ENCODE measurements at regions not wholly inside any gene's neighbourhood (a gene's known extent, or its start where the extent isn't known, plus 50 kb on each side); places are given as distances from the start of the nearest gene placed in this dataset.

DNA sequence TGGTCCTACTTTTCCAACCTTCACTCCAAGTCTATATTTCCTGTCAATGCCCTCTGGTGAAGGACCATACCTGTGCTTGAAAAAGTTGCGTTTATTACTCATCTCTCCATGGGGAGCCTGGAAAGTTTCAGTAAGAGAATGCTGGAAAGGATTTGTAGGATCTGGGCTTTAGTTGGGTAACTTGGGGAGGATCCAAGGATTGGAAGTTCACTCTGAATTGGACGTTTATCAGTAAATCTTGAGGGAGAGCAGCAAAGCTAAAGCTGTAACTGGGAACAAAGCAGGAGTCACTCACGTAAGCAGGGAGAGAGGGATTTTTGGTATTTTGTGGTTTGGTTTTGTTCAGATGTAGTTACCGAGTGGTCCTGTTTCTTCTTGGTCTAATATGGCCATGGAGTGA, 51.4 kb upstream of the NPVF start:
- no peak for DNase-seq

DNA sequence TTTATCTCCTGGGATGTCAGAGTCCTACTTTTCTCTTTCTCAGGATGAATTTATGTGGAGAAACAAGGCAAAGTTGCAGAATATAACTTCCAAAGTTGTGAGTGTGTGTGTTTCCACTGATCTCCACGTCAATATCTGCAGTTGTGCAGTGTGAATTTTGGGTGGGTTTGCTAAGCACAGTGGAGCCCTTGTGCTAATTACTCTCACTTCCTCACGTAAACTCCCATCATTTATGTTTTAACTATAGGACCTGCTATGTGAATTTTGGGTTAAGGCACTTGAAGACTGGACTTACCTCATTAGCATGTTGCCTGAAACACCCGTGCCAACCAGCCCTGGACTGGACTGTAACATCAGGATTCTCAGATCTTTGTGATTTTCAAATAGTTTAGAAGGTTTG, 51.9 kb upstream of the NPVF start:
- no peak for DNase-seq

DNA sequence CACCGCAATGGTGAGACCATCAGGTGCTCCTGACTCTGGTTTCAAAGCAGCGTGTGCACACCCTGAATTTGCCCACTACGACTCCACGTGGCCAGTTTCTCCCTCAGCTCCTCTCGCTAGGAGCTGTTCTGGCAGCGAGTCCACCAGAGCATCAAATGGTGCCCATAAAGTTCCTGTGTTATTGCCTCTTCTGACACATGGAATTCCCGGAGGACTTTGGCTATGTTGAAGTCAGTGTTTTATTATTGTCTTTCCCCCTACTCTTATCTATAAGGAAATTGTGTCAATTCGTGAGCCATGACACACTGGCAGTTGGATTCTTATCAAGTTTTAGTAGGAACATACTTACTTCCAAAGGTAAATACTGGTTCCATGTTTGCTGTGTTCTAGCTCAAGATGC, 53.9 kb upstream of the NPVF start:
- no peak for DNase-seq

DNA sequence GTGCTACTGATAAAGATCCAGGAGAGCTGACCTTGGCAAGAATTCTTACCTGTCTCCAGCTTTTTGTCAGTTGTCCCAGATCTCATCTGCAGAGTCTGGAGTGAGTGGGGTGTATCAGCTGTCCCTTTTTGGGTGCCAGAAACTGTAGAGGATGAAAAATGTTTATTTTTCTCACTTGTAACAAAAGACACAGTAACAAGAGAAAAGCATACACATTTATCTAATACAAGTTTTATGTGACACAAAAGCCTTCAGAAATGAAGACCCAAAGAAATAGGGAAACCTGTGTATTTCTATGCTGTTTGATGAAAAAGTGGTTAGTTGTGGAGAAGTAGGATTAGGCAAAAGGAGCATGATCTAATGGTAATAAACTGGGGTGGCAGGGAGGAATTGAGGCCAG, 58.5 kb upstream of the NPVF start:
- no peak for DNase-seq

DNA sequence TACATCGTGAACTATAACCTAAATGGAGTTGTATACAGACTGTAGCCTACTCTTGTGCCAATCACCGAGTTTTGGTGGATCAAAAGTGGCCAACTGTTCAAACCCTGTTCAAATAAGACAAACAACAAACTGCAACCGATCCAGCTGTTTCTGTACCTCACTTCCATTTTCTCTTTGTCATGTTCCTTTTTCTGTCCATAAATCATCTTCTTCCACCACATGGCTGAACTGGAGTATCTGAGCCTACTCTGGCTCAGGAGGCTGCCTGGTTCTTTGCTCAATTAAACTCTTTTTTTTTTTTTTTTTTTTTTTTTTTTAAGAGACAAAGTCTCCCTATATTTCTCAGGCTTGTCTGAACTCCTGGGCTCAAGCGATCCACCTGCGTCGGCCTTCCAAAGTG, 59.0 kb upstream of the NPVF start:
- DNase-seq: no peak

DNA sequence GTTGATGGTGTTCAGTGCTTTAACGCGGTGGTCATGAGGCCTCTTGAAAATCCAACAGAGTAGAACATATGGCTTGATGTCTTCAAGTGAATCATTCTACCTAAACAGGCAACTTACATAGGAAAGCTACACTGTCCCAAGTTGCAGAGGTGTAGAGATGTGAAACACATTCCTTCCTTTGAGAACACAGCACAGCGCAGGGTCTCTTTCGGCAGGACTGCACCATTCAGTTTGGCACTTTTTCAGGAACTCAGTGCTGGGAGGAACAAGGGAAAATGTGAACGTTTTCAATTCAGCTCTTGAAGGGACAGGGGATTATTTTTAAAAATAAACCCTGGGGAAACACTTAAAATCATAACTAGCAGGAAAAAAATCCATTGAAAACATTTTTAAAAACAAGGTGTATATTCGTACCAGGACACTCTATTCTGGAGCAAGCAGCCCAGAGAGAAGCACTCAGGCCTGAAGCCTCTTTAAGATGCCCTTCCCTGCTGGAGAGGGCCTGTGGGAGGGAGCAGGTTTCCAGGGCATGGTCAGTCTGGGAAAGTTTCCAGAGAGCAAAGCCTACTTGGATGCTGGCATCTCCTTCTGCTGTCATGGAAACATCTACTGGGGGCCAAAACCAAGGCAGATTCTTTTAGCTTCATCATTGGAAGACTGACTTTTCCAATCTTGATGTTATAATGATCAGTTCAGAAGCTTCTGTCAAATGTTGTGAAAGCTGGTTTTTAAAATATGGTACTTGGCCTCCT, 60.4 kb upstream of the NPVF start:
- no peak for DNase-seq

DNA sequence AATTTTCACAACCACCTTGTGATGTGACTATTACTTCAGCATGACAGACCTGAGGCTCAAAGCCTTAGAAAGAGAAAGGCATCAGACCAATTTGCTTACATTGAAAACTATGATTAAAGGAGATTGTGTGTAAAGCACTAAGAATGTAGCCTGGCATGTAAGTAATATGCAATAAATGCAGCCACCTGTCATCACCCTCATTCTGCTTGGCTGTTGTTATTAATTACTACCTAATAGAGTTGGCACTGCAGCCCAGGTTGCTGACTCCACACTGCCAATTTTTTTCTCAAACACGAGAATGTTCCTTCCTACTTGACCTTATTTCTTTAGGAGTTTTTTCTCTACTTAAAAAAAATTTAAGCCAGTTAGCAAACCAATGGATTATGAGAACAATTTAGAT, 61.2 kb upstream of the NPVF start:
- no peak for DNase-seq

DNA sequence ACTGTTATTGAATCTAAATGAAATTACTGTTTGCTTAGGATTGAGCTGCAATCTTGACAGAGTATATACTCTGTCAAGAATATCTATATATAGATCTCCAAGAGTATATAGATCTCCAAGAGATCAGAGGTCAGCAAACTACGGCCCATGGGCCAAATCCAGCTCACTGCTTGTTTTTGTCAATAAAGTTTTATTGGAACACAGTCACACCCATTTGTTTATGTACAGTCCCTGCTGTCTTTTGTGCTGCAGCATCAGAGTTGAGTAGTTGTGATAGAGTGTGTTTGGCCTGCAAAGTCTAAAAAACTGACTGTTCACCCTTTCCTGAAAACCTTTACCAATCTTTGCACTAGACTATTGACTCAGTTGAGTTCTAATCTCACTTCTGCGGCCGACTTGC, 66.3 kb upstream of the NPVF start:
- no peak for DNase-seq

DNA sequence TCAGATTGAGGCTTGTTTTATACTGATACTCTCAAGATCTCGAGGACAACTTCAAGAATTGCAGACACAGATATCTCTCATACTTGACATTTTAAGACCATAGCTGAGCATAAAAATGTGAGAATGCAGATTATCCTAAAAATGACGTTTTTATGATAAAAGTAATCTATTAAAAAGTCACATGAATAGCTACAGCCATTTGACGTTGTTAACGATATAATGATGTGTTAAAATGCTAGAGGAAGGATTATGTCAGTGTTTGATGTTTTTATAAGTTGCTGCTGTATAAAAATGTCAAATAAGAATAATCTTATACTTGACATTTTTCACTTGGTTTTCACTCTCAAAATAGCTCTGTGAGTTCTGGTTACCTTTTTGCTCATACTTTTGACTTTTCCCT, 67.1 kb upstream of the NPVF start:
- DNase-seq: no peak

DNA sequence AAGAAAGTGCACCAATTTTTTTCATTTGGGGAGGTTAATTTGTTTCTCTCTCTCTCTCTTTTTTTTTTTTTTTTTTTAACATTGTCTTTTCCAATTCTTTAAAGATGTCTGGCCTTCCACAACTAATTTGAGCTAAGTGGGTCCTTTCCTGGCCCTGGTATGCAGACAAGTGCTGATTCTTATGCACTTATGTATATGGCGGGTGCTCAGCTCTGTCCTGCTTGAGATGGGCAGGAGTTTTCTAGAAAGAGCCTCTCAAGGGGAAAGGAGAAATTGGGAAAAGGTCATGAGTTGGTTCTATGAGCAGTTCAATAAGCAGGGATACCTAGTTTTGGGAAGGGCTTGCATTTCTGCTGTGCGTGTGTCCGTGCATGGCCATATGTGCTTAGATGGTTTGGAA, 67.8 kb upstream of the NPVF start:
- no peak for DNase-seq

DNA sequence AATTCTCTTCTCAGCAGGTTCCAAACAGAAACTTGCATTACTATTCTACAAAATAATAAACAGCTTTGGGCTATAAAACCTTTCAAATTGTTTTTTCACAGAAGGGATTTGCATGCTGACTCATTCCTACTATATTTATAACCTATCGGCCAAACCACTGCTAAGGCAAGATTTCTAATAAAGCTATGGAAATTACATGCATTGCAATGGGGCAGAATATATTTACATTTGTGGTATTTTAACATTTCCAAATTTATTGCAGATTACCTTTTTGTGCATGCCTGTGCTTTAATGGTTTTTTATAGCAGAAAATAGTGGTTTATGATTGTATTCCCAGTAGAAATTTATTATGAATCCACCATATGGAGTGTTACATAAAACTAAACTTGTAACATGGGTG, 69.0 kb upstream of the NPVF start:
- no peak for DNase-seq

DNA sequence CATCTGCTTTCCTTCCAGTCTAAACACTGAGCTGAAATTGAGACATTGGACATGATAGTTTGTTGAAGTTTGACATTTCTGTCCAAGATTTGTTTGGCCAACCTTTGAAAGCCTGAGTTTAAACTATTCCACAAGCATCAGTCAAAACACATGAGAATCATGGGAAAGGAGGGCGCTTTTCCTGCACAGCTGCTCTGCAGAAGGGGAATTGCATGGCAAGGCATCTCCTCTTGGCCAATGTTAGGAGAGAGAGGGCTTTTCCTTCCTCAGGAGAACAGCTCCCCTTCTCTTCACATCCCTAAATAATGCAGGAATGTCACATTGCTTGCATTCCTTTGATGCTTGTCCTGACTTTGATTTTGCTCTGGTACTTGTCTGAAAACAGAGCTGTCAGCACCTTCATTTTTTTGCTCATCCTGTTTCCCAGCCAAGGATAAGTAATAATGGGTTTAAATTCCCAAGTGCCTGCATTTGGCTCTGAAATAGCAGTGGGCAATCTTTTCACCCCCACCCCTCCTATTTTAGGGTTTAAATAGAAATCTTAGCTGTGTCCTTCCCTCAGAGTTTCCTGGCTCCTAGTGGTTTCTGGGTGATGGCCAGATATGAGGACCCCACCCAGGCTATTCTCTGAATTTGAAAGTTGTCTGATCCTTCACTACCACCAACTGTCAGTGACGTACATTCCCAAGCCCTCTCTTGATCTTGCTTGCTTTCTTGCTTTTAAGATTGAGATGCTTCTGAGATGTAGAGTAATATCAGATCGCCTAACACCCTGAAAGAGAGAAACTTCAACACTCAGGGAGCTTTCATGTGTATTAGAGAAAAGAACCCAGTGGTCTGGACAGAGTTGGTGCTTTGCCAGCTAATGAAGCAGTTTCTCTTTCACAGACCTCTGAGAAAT, 75.2 kb upstream of the NPVF start:
- DNase-seq: no peak

DNA sequence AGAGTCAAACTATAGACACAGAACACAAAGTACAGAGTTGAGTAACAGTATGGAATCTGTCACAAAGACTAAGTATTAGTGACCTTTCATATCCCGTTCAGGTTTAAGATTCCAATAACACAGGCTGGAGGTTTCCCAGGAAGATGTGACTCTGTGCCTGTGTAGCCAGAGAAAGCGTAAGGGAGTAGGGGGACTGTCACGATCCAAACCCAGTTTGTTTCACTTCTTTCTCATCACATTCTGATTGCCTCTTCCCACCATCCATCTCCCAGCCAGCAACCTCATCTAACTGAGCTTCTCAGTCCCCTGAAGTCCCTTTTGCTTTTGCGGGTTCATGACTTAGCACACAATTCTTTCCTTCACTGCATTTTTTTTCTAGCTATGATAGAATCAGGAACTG, 76.4 kb upstream of the NPVF start:
- no peak for DNase-seq

DNA sequence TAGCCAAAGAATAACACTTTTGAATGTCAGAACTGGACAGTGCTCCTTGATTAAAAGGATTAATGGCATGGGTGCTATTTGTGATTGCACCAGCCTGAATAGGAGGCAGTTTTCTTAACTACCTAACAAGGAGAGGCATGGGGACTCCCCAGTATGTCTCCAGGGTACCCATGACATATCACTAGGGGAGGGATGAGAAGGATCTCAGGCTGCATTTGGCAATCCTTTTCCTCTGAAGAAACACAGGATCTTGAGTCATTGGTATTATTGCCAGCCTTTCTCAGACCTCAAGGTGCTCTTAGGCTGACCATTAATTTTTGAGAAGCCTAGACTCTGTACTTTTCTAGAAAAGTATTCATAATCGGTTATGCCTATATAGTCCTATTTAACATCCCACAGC, 77.5 kb upstream of the NPVF start:
- DNase-seq: no peak

DNA sequence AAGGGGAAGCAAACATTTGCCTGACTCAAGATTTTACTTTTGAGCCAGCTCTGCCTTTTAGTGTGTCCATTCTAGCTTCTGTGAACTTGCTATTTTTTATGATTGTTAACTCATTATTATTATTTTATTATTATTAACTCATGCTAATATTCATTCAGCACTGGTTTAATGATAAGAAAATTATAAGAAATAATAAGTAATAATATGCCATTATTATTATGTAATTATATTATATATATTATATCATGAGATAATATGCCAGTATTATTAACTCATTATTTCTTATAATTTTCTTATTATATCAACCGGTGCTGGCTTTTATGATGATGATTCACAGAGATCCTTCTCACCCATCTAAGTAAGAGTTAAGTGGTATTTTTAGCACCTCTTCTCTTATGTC, 79.3 kb upstream of the NPVF start:
- no peak for DNase-seq

DNA sequence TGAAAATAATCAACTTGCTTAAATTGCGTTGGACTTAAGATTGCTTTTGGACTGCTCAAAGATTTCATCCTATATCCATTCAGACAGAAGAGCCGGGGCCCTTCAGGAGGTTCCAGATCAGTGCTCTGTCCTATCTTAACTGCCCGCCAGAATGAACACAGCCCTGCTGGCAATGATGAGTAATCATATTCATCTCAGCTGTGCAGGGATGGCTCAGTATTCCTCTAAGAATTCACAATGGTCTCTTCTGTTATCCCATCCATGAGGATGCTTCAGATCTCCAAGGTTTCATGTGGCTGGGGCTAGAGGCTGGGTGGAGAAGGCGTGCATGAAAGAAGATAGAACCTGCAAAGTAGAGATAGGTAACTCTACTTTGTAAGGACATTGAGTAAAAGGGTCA, 80.0 kb upstream of the NPVF start:
- DNase-seq: no peak

DNA sequence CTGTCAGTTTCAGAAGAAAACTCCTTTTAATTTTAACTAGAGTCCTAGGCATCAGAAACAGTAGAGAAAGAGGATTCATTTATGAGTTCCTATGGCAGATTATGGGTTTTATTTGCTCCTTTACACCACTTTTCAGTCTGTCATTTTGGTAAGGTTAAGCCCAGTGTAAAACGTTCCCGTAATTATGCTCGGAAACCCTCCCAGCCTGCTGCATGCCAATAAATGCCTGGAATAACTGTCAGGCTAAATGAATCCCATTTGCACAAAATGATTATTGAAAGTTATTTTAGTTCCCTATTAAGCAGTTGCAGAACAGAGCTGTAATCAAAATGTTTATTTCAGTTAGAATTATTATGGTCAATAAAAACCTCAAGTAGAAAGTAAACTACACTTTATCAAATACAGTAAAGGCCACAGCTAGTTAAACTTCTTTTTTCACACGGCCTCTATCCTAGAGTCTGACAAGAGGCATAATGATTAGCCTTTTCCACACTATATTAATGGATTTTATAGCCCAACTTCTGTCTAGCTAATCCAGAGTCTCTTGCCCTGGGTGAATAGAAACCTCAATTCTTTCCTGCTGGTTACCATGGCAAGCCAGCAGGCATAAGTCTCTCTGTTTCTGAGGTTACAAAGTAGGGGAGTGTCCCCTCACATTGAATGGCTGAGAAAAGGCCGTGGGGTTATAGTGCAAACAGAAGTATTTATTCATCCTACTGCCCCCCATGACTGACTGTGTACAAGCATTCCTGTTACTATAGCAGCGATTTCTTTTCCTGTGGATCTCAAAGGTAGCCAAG, 80.8 kb upstream of the NPVF start:
- no peak for DNase-seq

DNA sequence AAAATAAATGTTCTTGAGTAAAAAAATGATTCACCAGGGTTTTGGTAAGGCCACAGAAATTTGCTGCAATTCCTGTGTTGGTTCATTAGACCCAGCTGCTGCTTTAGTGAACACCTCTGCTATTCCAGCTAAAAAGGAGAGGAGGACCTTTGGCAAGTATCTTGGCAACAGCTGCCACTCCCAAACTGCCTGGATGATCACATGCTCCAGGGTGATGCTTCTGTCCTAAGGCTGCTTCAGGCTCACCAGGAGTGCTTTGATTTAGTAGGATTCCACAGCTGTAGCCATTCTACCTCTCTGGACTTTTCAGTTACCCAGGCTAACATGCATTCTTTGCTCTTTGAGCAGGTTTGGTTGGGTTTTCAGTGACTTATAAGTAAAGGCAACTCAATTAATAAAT, 82.6 kb upstream of the NPVF start:
- DNase-seq: no peak

DNA sequence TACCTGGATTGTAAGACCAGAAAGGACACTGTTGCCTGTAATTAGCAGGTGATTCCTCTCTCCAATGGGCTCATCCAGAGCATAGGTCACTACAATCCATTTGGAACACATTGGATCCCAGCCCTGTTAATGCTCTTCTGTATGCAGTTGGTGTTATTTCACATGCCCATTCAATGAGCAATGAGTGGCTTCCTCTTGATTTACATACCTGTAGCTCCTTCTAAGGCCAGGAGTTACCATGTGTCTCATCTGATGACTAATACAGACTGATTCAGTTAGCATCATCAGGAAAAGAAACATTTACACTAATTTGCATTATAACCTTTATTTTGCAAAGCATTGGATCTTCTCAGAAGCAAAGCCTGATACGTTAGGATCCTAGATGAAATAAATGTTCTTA, 83.1 kb upstream of the NPVF start:
- DNase-seq: no peak

DNA sequence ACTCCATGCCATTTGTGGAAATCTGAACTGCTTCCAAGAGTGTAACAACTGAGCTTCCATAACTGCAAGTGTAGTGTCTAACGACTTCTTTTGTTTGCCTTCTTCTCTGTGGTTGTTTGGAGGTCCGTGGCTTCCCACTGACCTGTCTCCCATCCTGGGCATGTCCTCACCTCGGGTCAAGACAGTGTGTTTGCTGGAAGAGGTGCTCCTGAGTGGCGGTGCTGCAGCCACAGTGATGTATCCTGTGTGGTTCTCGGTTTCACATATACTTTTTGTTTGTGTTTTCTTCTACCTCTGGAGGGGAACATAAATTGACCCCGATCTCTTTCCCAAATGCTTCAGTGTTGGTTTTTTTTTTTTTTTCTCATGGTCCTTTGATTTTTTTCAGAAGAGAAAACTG, 84.7 kb upstream of the NPVF start:
- no peak for DNase-seq

DNA sequence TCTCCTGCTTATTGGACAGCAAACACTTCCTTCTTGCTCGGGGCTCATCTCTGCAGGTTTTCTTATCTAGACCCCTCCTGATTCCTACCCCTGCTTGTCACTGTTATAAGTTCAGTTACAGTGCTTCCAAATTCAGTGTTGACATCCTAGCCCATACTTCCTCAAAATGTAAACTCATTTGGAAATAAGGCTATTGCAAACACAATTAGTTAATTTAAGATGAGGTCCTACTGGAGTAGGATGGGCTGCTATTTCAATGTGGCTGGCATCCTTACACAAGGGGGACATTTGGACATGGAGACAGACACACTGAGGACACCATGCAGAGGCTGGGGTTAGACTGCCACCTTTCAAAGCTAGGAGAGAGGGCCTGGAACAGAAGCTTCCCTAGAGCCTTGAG, 85.2 kb upstream of the NPVF start:
- no peak for DNase-seq

DNA sequence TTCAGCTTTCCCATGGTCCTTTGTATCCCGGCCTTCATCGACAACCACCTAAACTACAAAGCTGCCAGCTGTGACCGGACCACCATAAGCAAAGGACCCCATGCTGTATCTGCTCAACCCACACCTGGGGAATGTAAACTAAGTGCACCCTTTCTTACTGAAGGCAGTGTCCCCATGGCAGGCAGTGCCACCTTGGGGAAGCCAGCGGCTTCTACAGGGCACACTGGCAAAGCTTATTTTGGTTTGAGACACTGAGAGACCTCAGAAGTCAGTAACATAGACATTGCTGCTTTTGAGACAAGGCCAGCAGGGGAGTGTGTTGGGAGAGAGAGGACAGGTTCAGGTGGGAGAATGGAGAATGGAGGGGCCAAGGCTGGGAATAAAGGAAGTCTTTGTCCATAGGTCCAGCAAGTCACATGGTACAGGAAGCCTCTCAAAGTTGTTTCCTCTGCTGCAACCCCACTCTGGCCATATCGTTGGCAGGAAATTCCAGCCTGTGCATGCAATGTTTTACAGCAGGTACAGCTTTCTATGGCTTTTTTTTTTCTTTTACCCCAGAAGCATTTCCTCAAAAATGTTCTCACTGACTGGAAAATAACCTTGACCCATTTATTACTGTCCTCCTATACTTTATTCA, 85.9 kb upstream of the NPVF start:
- no peak for DNase-seq

DNA sequence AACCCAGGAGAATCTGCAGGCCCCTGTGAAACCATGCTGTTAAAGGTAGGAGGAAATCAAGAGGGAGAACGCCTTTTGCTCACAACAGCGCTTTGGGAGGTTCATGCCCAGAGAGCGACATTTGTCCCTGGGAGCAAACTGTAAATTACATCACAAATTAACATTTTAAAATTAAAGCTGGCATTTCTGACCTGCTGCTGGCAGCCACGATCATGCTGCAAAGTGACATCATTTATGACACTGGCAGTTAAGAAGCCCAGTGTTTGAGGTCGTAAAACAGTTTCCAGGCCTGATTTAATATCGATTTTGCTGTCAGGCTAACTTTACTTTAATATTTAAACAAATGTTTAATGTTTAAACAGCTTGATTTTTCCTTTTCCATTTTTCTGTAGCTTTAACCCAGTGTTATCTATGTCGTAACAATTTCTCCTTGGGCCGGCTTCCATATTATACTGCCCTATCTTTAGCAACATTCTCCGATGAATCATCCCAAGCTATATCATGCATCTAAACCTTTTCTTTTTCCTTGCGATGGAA, 86.5 kb upstream of the NPVF start:
- no peak for DNase-seq

All from T-helper 9 cell (primary cell).